HCT116 (cell line): ENCODE measurements at regions not wholly inside any gene's neighbourhood (a gene's known extent, or its start where the extent isn't known, plus 50 kb on each side); places are given as distances from the start of the nearest gene placed in this dataset.

Source experiments
- ATAC-seq: fragments of 200-7000 bp; cut with Tn5 transposase; 2 replicates; pipeline ENCODE4 v1.9.1; 2020; ENCODE audit warnings: mild to moderate bottlenecking, moderate library complexity
- BruUV-seq: library from RNA; stranded (reverse); fragments of 400-500 nt; replicated peaks from 2 replicates; lab custom pipeline; 2021; lab: Mats Ljungman, UMichigan
- CTCF ChIA-PET: fragments of 300-600 bp; sonication (Branson Sonifier 250); formaldehyde crosslinking; loops from one replicate; lab custom pipeline; 2021; ENCODE audit warnings: antibody characterized with exemption; lab: Charles Lee
- POLR2A ChIA-PET: fragments of 300-600, 350-600 bp; sonication (Branson Sonifier 250); formaldehyde crosslinking; loops from one replicate; lab custom pipeline; 2021; ENCODE audit warnings: antibody characterized with exemption; lab: Charles Lee
- RAD21 ChIA-PET, 2 experiments: fragments of 300-600 bp; sonication (Branson Sonifier 250); formaldehyde crosslinking; loops; one replicate each; lab custom pipeline; 2023; ENCODE audit warnings: low total read pairs in 2 of 2; ENCODE audit not compliant: uncharacterized antibody in 2 of 2, unreplicated experiment in 2 of 2, low non-redundant PET in 1 of 2; lab: Charles Lee
- DNase-seq: peaks from one replicate; pipeline ENCODE4 v3.0.0-alpha.2; 2010; ENCODE audit warnings: low read depth, low spot score
- H2AFZ ChIP-seq: fragments of 200-600 bp; shearing (Covaris generic), sonication (generic); 2 replicates; pipeline ENCODE4 v1.6.1; 2017; ENCODE audit warnings: low read depth, mixed run types, mixed read lengths, antibody characterized with exemption, low read length; ENCODE audit not compliant: poor library complexity, severe bottlenecking
- H3K27ac ChIP-seq: 2 replicates; pipeline ENCODE4 v1.5.1; 2012; ENCODE audit warnings: low read depth, low read length
- H3K27me3 ChIP-seq: fragments of 200-600 bp; sonication (generic); 2 replicates; pipeline ENCODE4 v1.6.1; 2016; ENCODE audit warnings: mixed run types, low read length, mixed read lengths; ENCODE audit not compliant: insufficient read depth
- H3K36me3 ChIP-seq, 2 experiments: fragments of 200-500 bp in 1 of 2; fragments of 200-600 bp in 1 of 2; sonication (Bioruptor generic) in 1 of 2; sonication (generic) in 1 of 2; 2 replicates each; pipeline versions ENCODE4 v1.5.1 to v1.6.1; 2014 to 2016; ENCODE audit warnings: low read length in 2 of 2, inconsistent platforms in 1 of 2, mixed read lengths in 1 of 2, mixed run types in 1 of 2; ENCODE audit not compliant: insufficient read depth in 2 of 2, control insufficient read depth in 1 of 2
- H3K4me1 ChIP-seq, 2 experiments: fragments of 200-600 bp in 1 of 2; sonication (generic) in 1 of 2; 2 replicates each; pipeline versions ENCODE4 v1.5.1 to v1.6.1; 2012 to 2017; ENCODE audit warnings: low read length in 2 of 2, inconsistent platforms in 1 of 2, mild to moderate bottlenecking in 1 of 2, mixed read lengths in 1 of 2, mixed run types in 1 of 2, moderate library complexity in 1 of 2; ENCODE audit not compliant: insufficient read depth in 2 of 2, control insufficient read depth in 1 of 2
- H3K4me2 ChIP-seq: fragments of 200-600 bp; sonication (generic); 2 replicates; pipeline ENCODE4 v1.6.1; 2017; ENCODE audit warnings: mixed run types, low read length, mixed read lengths
- H3K4me3 ChIP-seq, 2 experiments: fragments of 200-600 bp in 1 of 2; sonication (generic) in 1 of 2; replicated peaks in 1 of 2; 2 replicates each; pipeline ENCODE4 v1.5.1; 2011 to 2016; ENCODE audit warnings: low read length in 2 of 2, control low read depth in 1 of 2, low read depth in 1 of 2, mild to moderate bottlenecking in 1 of 2, mixed read lengths in 1 of 2, mixed run types in 1 of 2
- H3K79me2 ChIP-seq: fragments of 200-600 bp; sonication (generic); 2 replicates; pipeline ENCODE4 v1.6.1; 2017; ENCODE audit warnings: mild to moderate bottlenecking, mixed run types, low read length, moderate library complexity, mixed read lengths; ENCODE audit not compliant: insufficient read depth
- H3K9ac ChIP-seq: fragments of 200-600 bp; sonication (generic); 2 replicates; pipeline ENCODE4 v1.6.1; 2016; ENCODE audit warnings: low read length, mixed read lengths
- H3K9me2 ChIP-seq: fragments of 200-600 bp; sonication (generic), shearing (Covaris generic); 2 replicates; pipeline ENCODE4 v1.6.1; 2017; ENCODE audit warnings: mixed run types, mild to moderate bottlenecking, moderate library complexity; ENCODE audit not compliant: insufficient read depth
- H3K9me3 ChIP-seq, 2 experiments: fragments of 200-500 bp in 1 of 2; fragments of 200-600 bp in 1 of 2; sonication (Bioruptor generic) in 1 of 2; sonication (generic) in 1 of 2; 2 replicates each; pipeline ENCODE4 v1.6.1; 2014 to 2017; ENCODE audit warnings: low read length in 2 of 2, mixed read lengths in 2 of 2, inconsistent platforms in 1 of 2, low read depth in 1 of 2, mild to moderate bottlenecking in 1 of 2, mixed run types in 1 of 2, moderate library complexity in 1 of 2; ENCODE audit not compliant: control insufficient read depth in 1 of 2, insufficient read depth in 1 of 2
- H4K20me1 ChIP-seq: fragments of 200-600 bp; sonication (generic), shearing (Covaris generic); 2 replicates; pipeline ENCODE4 v1.6.1; 2017; ENCODE audit warnings: mixed run types, mild to moderate bottlenecking, moderate library complexity; ENCODE audit not compliant: insufficient read depth
- CBX3 ChIP-seq: IDR thresholded peaks from 2 replicates; pipeline ENCODE4 v1.6.1; 2012; ENCODE audit warnings: low read depth
- CEBPB ChIP-seq: IDR thresholded peaks from 2 replicates; pipeline ENCODE4 v1.6.1; 2012; ENCODE audit warnings: low read depth
- EGR1 ChIP-seq: IDR thresholded peaks from 2 replicates; pipeline ENCODE4 v1.6.1; 2012; ENCODE audit warnings: low read depth
- ELF1 ChIP-seq: IDR thresholded peaks from 2 replicates; pipeline ENCODE4 v1.6.1; 2012; ENCODE audit warnings: low read depth, borderline replicate concordance
- EZH2 ChIP-seq: fragments of 200-600 bp; sonication (generic); IDR thresholded peaks from 2 replicates; pipeline ENCODE4 v1.6.1; 2017; ENCODE audit warnings: antibody characterized with exemption, mixed run types
- EZH2phosphoT487 ChIP-seq: fragments of 200-600 bp; IDR thresholded peaks from 2 replicates; pipeline ENCODE4 v1.6.1; 2018; ENCODE audit warnings: antibody characterized with exemption, borderline replicate concordance
- FOSL1 ChIP-seq: IDR thresholded peaks from 2 replicates; pipeline ENCODE4 v1.6.1; 2012; ENCODE audit warnings: low read depth
- JUND ChIP-seq: IDR thresholded peaks from 2 replicates; pipeline ENCODE4 v1.6.1; 2012
- POLR2AphosphoS5 ChIP-seq: IDR thresholded peaks from 2 replicates; pipeline ENCODE4 v1.6.1; 2011; ENCODE audit warnings: mild to moderate bottlenecking, low read depth, low read length, moderate library complexity
- RAD21 ChIP-seq: IDR thresholded peaks from 2 replicates; pipeline ENCODE4 v1.6.1; 2012; ENCODE audit warnings: low read depth, mild to moderate bottlenecking
- SRF ChIP-seq: IDR thresholded peaks from 2 replicates; pipeline ENCODE4 v1.6.1; 2012; ENCODE audit warnings: low read depth
- TCF7L2 ChIP-seq: IDR thresholded peaks from 2 replicates; pipeline ENCODE4 v1.7.0; 2011; ENCODE audit warnings: borderline replicate concordance, inconsistent platforms; ENCODE audit not compliant: insufficient read depth, insufficient read length; ENCODE audit errors: extremely low read depth
- YY1 ChIP-seq: IDR thresholded peaks from 2 replicates; pipeline ENCODE4 v1.6.1; 2011; ENCODE audit warnings: low read length, low read depth, moderate library complexity, mild to moderate bottlenecking; ENCODE audit not compliant: insufficient replicate concordance; ENCODE audit errors: extremely low read depth
- ZNF274 ChIP-seq: fragments of 200-500 bp; sonication (Bioruptor generic); IDR thresholded peaks from 2 replicates; pipeline ENCODE4 v1.6.1; 2014; ENCODE audit warnings: mild to moderate bottlenecking, low read depth, low read length, inconsistent platforms
- intact Hi-C: fragments of 100-400 bp; cut with micrococcal nuclease; formaldehyde crosslinking; loops from 2 replicates; pipeline ENCODE4 v1.10.0; 2022
- TF ChIP-seq, protein P1 (sequence below), 3 experiments: fragments of 200-600 bp in 1 of 3; sonication (generic) in 1 of 3; IDR thresholded peaks in 2 of 3; conservative IDR thresholded peaks in 1 of 3; 2 replicates each; pipeline ENCODE4 v1.5.1; 2012 to 2017; ENCODE audit warnings: low read depth in 2 of 3, low read length in 2 of 3, antibody characterized with exemption in 1 of 3, borderline replicate concordance in 1 of 3, control low read depth in 1 of 3, mild to moderate bottlenecking in 1 of 3, mixed read lengths in 1 of 3, mixed run types in 1 of 3, moderate library complexity in 1 of 3; ENCODE audit not compliant: insufficient read depth in 1 of 3
- TF ChIP-seq, protein P2 (sequence below): IDR thresholded peaks from 2 replicates; pipeline ENCODE4 v1.6.1; 2012

DNA sequence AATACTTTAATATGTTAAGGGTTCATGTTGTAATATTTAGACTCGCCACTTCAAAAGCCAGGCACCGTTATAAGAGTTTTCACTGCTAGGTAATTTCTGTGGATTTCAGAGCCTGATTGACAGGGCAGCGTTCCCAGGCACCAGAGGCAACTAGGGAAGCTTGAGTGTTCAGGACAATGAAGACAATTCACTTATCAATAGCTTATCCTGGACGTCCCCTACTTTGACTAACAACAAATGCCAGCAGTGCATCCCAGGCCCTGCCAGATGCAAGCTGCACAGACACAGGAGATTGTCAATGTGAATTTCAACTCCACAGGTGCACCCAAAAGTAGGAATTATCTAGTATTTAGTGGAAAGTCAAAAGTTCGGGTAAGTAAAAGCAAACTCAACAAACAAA is 179.3 kb upstream of the GYPC start:
- no peaks in the 10 kb centered on the region for H3K27me3 ChIP-seq
- no peaks in the 10 kb centered on the region for H3K4me1 ChIP-seq
- no peaks in the 10 kb centered on the region; a peak in 1 of 4 replicates for H3K9me3 ChIP-seq
- H3K79me2 ChIP-seq: no peaks in the 10 kb centered on the region
- no peaks in the 10 kb centered on the region for H4K20me1 ChIP-seq
- H3K9ac ChIP-seq: no peak overlapping the region
- TF ChIP-seq FOSL1 (no peak), CEBPB (no peak), ZNF274 (no peak), JUND (no peak), SRF (no peak)
- TF ChIP-seq, protein P1, sequence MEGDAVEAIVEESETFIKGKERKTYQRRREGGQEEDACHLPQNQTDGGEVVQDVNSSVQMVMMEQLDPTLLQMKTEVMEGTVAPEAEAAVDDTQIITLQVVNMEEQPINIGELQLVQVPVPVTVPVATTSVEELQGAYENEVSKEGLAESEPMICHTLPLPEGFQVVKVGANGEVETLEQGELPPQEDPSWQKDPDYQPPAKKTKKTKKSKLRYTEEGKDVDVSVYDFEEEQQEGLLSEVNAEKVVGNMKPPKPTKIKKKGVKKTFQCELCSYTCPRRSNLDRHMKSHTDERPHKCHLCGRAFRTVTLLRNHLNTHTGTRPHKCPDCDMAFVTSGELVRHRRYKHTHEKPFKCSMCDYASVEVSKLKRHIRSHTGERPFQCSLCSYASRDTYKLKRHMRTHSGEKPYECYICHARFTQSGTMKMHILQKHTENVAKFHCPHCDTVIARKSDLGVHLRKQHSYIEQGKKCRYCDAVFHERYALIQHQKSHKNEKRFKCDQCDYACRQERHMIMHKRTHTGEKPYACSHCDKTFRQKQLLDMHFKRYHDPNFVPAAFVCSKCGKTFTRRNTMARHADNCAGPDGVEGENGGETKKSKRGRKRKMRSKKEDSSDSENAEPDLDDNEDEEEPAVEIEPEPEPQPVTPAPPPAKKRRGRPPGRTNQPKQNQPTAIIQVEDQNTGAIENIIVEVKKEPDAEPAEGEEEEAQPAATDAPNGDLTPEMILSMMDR (IDR thresholded peaks at IDR 0.05 in 2 of 3, conservative IDR thresholded peaks at IDR 0.05 in 1 of 3; ENCODE audit: borderline replicate concordance in 1 of 3, insufficient read depth in 1 of 3, low read depth in 2 of 3, low read length in 2 of 3): no peak
- no peak overlapping the region for H2AFZ ChIP-seq
- CTCF ChIA-PET: no interaction called here
- no peak overlapping the region for H3K27ac ChIP-seq
- ATAC-seq: no peak
- intact Hi-C loops: no loop called here
- H3K4me3 ChIP-seq: no peak overlapping the region
- H3K9me2 ChIP-seq: no peaks in the 10 kb centered on the region
- DNase-seq: no peak
- H3K36me3 ChIP-seq: no peaks in the 10 kb centered on the region
- no TSS peak for BruUV-seq
- POLR2A ChIA-PET: no interaction called here
- RAD21 ChIA-PET: no interaction called here
- no peak overlapping the region for H3K4me2 ChIP-seq

DNA sequence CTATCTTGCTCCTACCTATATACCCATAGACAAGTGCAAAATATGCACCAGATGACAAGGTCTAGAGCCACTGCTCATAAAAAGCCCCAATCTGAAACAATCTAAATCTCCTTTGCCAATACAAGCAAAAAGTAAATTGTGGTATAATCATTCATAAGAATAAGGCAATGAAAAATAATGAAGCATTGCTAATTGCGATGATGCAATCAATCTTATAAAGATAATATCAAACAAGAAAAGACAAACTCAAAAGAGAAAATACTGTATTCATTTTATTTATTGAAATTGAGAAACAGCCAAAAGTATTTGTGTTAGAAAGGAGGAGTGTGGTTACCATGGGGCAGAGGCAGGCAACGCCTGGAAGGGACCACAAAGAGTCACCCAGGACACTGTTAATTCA is 175.9 kb upstream of the GYPC start:
- H2AFZ ChIP-seq: no peak overlapping the region
- intact Hi-C loops: no loop called here
- no peaks in the 10 kb centered on the region for H3K79me2 ChIP-seq
- TF ChIP-seq ELF1 (no peak), YY1 (no peak), ZNF274 (no peak), SRF (no peak), JUND (no peak), EGR1 (no peak), EZH2 (no peak), TCF7L2 (no peak), EZH2phosphoT487 (no peak), CBX3 (no peak), POLR2AphosphoS5 (no peak), RAD21 (no peak)
- TF ChIP-seq, protein P1 (IDR thresholded peaks at IDR 0.05 in 2 of 3, conservative IDR thresholded peaks at IDR 0.05 in 1 of 3; ENCODE audit: borderline replicate concordance in 1 of 3, insufficient read depth in 1 of 3, low read depth in 2 of 3, low read length in 2 of 3): no peak
- TF ChIP-seq, protein P2, sequence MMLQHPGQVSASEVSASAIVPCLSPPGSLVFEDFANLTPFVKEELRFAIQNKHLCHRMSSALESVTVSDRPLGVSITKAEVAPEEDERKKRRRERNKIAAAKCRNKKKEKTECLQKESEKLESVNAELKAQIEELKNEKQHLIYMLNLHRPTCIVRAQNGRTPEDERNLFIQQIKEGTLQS: no peak
- H3K9me2 ChIP-seq: no peaks in the 10 kb centered on the region
- no peaks in the 10 kb centered on the region for H4K20me1 ChIP-seq
- H3K4me1 ChIP-seq: no peaks in the 10 kb centered on the region
- ATAC-seq (no peak), DNase-seq (no peak)
- H3K36me3 ChIP-seq: no peaks in the 10 kb centered on the region
- no peak overlapping the region for H3K9ac ChIP-seq
- POLR2A ChIA-PET: no interaction called here
- no peak overlapping the region for H3K4me3 ChIP-seq
- H3K4me2 ChIP-seq: no peak overlapping the region
- no peaks in the 10 kb centered on the region for H3K27me3 ChIP-seq
- BruUV-seq: no TSS peak
- H3K27ac ChIP-seq: no peak overlapping the region
- RAD21 ChIA-PET: no interaction called here
- CTCF ChIA-PET: no interaction called here
- H3K9me3 ChIP-seq: no peaks in the 10 kb centered on the region; a peak in 1 of 4 replicates
